Osteocyte (in vitro differentiated cells): ENCODE measurements at regions not wholly inside any gene's neighbourhood (a gene's known extent, or its start where the extent isn't known, plus 50 kb on each side); places are given as distances from the start of the nearest gene placed in this dataset.

Source experiments
- DNase-seq: peaks from one replicate; pipeline ENCODE4 v3.0.0; 2021; ENCODE audit warnings: mixed read lengths; ENCODE audit not compliant: unreplicated experiment; ENCODE audit errors: extremely low spot score
- H3K27ac Mint-ChIP-seq: one replicate; pipeline ENCODE4 v1.8.0; 2021; ENCODE audit warnings: mild to moderate bottlenecking, mixed read lengths; ENCODE audit not compliant: unreplicated experiment
- H3K27me3 Mint-ChIP-seq: one replicate; pipeline ENCODE4 v1.8.0; 2021; ENCODE audit warnings: mixed read lengths; ENCODE audit not compliant: unreplicated experiment
- H3K36me3 Mint-ChIP-seq: one replicate; pipeline ENCODE4 v1.8.0; 2021; ENCODE audit warnings: mixed read lengths; ENCODE audit not compliant: unreplicated experiment
- H3K4me1 Mint-ChIP-seq: one replicate; pipeline ENCODE4 v1.8.0; 2021; ENCODE audit warnings: mixed read lengths; ENCODE audit not compliant: unreplicated experiment
- H3K4me3 Mint-ChIP-seq: one replicate; pipeline ENCODE4 v1.8.0; 2021; ENCODE audit warnings: mild to moderate bottlenecking, moderate library complexity, mixed read lengths; ENCODE audit not compliant: unreplicated experiment
- H3K9me3 Mint-ChIP-seq: one replicate; pipeline ENCODE4 v1.8.0; 2021; ENCODE audit warnings: mixed read lengths; ENCODE audit not compliant: unreplicated experiment
- TF ChIP-seq, protein P1 (sequence below): fragments of 200-600 bp; sonication (generic); IDR thresholded peaks from 2 replicates; pipeline ENCODE4 v1.5.0; 2021; ENCODE audit warnings: antibody characterized with exemption, mild to moderate bottlenecking, moderate library complexity

DNA sequence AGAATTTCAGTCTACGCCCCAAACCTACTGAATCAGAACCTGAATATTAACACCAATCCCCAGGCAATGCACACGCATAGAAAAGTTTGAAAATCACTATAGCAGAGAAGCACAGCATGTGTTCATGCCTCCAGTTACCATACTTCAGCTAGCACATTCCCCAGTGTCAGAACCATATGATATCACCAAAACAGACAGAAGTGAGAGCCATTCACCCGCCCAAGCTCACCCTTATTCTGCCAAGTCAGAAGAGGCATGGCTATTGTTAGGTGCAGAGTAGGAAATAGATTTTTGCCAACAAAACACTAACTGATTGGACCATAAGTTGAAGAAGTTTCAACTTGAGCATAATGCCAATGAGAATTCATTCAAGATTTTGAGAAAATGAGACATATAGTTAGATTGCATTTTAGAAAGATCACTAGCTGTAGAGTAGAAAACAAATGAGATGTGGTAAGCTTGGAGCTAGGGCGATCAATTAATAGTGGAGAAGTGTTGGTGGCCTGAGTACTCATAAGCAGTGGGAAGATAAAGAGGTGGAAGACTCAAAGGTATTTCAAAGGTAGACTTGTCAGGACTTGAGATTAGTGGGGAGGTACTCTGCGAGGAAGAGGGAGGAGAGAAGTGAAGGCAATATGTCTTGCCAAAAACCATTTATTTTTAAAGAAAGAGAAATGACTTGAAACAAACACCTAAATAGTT is 492.4 kb downstream of the SUCLA2 start:
- DNase-seq: no peak
- H3K9me3 Mint-ChIP-seq: no peaks in the 10 kb centered on the region
- no peaks in the 10 kb centered on the region for H3K4me1 Mint-ChIP-seq

DNA sequence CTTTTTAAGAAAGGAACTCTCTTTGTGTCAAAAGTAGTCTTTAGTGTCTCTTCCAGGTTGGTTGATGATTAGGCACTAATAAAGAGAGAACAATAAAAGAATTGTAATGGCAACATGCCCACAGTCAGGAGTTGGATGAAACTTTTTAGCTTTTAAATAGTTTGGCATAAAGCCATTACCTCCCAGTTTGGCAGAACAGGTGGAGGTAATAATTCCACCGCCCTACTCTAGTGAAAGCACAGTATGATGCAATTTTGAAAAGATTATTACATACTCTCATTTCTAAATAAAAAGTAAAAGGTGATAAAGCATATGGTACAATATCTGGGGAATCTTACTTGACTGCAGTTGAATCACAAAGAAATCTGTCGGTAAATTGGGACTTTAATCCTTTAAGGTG is 497.6 kb downstream of the SUCLA2 start:
- Mint-ChIP-seq H3K27ac (no peak overlapping the region), H3K4me3 (no peak overlapping the region), H3K36me3 (no peaks in the 10 kb centered on the region), H3K9me3 (no peaks in the 10 kb centered on the region), H3K27me3 (no peaks in the 10 kb centered on the region), H3K4me1 (no peaks in the 10 kb centered on the region)
- TF ChIP-seq, protein P1, sequence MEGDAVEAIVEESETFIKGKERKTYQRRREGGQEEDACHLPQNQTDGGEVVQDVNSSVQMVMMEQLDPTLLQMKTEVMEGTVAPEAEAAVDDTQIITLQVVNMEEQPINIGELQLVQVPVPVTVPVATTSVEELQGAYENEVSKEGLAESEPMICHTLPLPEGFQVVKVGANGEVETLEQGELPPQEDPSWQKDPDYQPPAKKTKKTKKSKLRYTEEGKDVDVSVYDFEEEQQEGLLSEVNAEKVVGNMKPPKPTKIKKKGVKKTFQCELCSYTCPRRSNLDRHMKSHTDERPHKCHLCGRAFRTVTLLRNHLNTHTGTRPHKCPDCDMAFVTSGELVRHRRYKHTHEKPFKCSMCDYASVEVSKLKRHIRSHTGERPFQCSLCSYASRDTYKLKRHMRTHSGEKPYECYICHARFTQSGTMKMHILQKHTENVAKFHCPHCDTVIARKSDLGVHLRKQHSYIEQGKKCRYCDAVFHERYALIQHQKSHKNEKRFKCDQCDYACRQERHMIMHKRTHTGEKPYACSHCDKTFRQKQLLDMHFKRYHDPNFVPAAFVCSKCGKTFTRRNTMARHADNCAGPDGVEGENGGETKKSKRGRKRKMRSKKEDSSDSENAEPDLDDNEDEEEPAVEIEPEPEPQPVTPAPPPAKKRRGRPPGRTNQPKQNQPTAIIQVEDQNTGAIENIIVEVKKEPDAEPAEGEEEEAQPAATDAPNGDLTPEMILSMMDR: no peak
- no peak for DNase-seq

More for the DNA sequence above, 492.4 kb downstream of the SUCLA2 start:
- Mint-ChIP-seq H3K4me3 (no peak overlapping the region), H3K27me3 (peaks cover 4% of the 10 kb centered on the region), H3K36me3 (no peaks in the 10 kb centered on the region), H3K27ac (no peak overlapping the region)
- TF ChIP-seq, protein P1: no peak

DNA sequence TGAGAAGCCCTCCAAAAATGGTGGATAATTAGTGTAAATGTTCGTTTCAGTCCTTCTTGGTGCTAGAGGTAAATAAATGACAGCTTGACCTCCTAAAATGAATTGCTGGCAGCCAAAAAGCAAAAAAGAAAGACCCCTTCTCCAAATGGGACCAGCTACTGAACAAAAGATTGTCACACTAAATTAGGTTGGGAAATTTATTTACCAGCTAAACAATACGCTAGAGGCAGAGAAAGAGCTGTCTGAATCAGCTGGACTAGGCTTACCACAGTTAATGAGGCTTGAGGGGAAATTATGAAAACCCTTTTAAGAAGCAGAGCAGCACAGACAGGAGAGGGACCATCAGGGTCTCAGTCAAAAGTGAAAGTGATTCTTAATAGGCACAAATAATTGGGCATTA is 498.9 kb downstream of the SUCLA2 start:
- Mint-ChIP-seq H3K27me3 (no peaks in the 10 kb centered on the region), H3K36me3 (no peaks in the 10 kb centered on the region), H3K9me3 (no peaks in the 10 kb centered on the region), H3K4me3 (no peak overlapping the region), H3K27ac (no peak overlapping the region), H3K4me1 (no peaks in the 10 kb centered on the region)
- TF ChIP-seq, protein P1: no peak
- no peak for DNase-seq

DNA sequence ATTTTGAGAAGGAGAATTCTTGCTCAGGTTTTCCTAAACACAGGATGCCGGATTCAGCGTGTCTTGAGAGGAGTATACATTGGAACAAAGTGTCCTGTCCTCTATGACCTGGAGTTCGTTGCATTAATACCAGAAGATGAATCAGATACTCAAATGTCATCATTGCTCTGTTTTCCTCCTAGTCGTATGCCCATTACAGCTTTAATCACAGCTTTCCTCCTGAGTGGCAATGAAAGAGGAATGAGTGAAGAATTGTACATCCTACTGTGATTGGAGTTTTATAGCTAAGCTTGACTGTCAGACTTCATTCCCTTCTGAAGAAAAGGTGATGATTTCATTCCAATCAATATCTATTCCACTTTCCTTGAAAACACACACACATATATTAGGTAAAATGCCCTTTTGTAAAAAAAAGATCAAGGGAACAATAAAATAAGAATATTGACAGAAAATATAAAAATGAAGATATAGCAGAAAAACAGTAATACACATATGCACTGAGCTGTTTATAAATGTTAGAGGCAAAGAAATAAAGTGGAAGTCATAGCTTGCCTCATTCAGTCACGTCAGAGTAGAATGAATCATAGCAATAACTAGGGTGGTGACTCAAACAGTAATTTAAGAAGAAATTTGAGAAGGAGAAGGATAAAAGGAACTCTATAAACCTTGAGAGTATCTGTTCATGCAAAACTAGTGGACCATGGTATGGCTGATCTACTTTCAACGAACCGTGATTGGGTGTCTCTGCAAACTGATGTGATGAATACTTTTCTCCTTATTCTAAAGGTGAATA is 501.5 kb downstream of the SUCLA2 start:
- H3K27me3 Mint-ChIP-seq: no peaks in the 10 kb centered on the region
- no peak for DNase-seq

DNA sequence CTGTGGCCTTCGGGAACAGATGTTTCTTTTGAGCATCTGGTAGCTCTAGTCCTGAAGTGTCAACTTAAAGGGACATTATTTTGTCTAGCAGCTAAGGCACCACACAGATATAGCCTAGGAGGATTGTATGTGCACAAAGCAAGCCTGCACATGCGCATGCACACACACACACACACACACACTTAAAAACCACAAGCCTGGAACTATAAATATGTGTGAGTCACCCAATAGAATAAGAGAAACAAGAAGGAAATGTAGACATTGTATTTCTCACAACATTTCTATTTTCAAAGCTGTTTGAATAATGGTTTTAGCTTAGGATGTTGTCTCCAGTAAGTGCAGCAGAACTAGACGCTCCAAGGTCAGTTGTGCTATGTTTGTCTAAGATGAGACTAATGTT is 516.5 kb downstream of the SUCLA2 start:
- Mint-ChIP-seq H3K27me3 (no peaks in the 10 kb centered on the region), H3K4me1 (no peaks in the 10 kb centered on the region), H3K27ac (no peak overlapping the region), H3K4me3 (no peak overlapping the region), H3K9me3 (peaks cover 13% of the 10 kb centered on the region), H3K36me3 (no peaks in the 10 kb centered on the region)
- DNase-seq: no peak
- TF ChIP-seq, protein P1: no peak

More for the DNA sequence above, 501.5 kb downstream of the SUCLA2 start:
- H3K4me3 Mint-ChIP-seq: no peak overlapping the region
- no peaks in the 10 kb centered on the region for H3K4me1 Mint-ChIP-seq
- H3K9me3 Mint-ChIP-seq: no peaks in the 10 kb centered on the region
- TF ChIP-seq, protein P1: no peak
- no peaks in the 10 kb centered on the region for H3K36me3 Mint-ChIP-seq
- H3K27ac Mint-ChIP-seq: no peak overlapping the region
